ENCODE measurements at regions not wholly inside any gene's neighbourhood (a gene's known extent, or its start where the extent isn't known, plus 50 kb on each side); places are given as distances from the start of the nearest gene placed in this dataset.

GRCh38 chr9:68627104-68627503 lies 77.9 kb upstream of the PIP5K1B start:
- TF ChIP-seq CTCF (IDR thresholded peaks at IDR 0.05) (no peak), POLR2A (IDR thresholded peaks at IDR 0.05) (no peak)

Data from prostate gland (tissue), 2 donors.